MM.1S (cell line): ENCODE measurements at regions not wholly inside any gene's neighbourhood (a gene's known extent, or its start where the extent isn't known, plus 50 kb on each side); places are given as distances from the start of the nearest gene placed in this dataset.

ENCODE experiments used
- DNase-seq: peaks from one replicate; pipeline ENCODE4 v3.0.0-alpha.2; 2015
- H2AFZ ChIP-seq: fragments of 300-600 bp; sonication (generic); 2 replicates; pipeline ENCODE4 v1.6.0; 2016; ENCODE audit warnings: antibody characterized with exemption, low read length
- H3F3A ChIP-seq: fragments of 300-600 bp; sonication (generic); 2 replicates; pipeline ENCODE4 v1.6.1; 2016; ENCODE audit warnings: mild to moderate bottlenecking, antibody characterized with exemption, low read length, moderate library complexity, mixed read lengths; ENCODE audit not compliant: insufficient read depth
- H3K27ac ChIP-seq: fragments of 300-600 bp; sonication (generic); 2 replicates; pipeline ENCODE4 v1.5.1; 2016; ENCODE audit warnings: mild to moderate bottlenecking, low read length
- H3K27me3 ChIP-seq: fragments of 300-600 bp; sonication (generic); replicated peaks from 2 replicates; pipeline ENCODE4 v1.6.0; 2016; ENCODE audit warnings: low read length; ENCODE audit not compliant: insufficient read depth
- H3K36me3 ChIP-seq: fragments of 300-600 bp; sonication (generic); replicated peaks from 2 replicates; pipeline ENCODE4 v1.6.1; 2016; ENCODE audit warnings: mild to moderate bottlenecking, low read length, mixed read lengths; ENCODE audit not compliant: insufficient read depth
- H3K4me1 ChIP-seq: fragments of 300-600 bp; sonication (generic); 2 replicates; pipeline ENCODE4 v1.6.1; 2016; ENCODE audit warnings: low read length, mixed read lengths
- H3K4me2 ChIP-seq: fragments of 300-600 bp; sonication (generic); 2 replicates; pipeline ENCODE4 v1.6.0; 2016; ENCODE audit warnings: low read depth, low read length
- H3K4me3 ChIP-seq: fragments of 300-600 bp; sonication (generic); 2 replicates; pipeline ENCODE4 v1.5.1; 2016; ENCODE audit warnings: low read length, mixed read lengths
- H3K79me2 ChIP-seq: fragments of 300-600 bp; sonication (generic); 2 replicates; pipeline ENCODE4 v1.6.1; 2016; ENCODE audit warnings: mixed run types, low read length, mixed read lengths
- H3K9ac ChIP-seq: fragments of 300-600 bp; sonication (generic); 2 replicates; pipeline ENCODE4 v1.6.1; 2016; ENCODE audit warnings: low read length, mixed read lengths
- H3K9me2 ChIP-seq: fragments of 300-600 bp; sonication (generic); replicated peaks from 2 replicates; pipeline ENCODE4 v1.6.1; 2016; ENCODE audit warnings: mild to moderate bottlenecking, low read length, mixed read lengths; ENCODE audit not compliant: insufficient read depth
- H3K9me3 ChIP-seq: fragments of 300-600 bp; sonication (generic); replicated peaks from 2 replicates; pipeline ENCODE4 v1.6.1; 2016; ENCODE audit warnings: mild to moderate bottlenecking, low read length, mixed read lengths; ENCODE audit not compliant: insufficient read depth
- H4K20me1 ChIP-seq: fragments of 300-600 bp; sonication (generic); 2 replicates; pipeline ENCODE4 v1.6.1; 2016; ENCODE audit warnings: mild to moderate bottlenecking, low read length, moderate library complexity, mixed read lengths; ENCODE audit not compliant: insufficient read depth
- EZH2 ChIP-seq: fragments of 300-600 bp; sonication (generic); optimal IDR thresholded peaks from 2 replicates; pipeline ENCODE3; 2017; ENCODE audit warnings: low read depth, mild to moderate bottlenecking, antibody characterized with exemption, low read length, mixed read lengths
- EZH2phosphoT487 ChIP-seq: fragments of 300-600 bp; sonication (generic); IDR thresholded peaks from 2 replicates; pipeline ENCODE4 v1.6.1; 2018; ENCODE audit warnings: antibody characterized with exemption, low read length
- TF ChIP-seq, protein P1 (sequence below): fragments of 300-600 bp; sonication (generic); IDR thresholded peaks from 2 replicates; pipeline ENCODE4 v1.5.1; 2016; ENCODE audit warnings: antibody characterized with exemption, low read length, mixed read lengths

DNA sequence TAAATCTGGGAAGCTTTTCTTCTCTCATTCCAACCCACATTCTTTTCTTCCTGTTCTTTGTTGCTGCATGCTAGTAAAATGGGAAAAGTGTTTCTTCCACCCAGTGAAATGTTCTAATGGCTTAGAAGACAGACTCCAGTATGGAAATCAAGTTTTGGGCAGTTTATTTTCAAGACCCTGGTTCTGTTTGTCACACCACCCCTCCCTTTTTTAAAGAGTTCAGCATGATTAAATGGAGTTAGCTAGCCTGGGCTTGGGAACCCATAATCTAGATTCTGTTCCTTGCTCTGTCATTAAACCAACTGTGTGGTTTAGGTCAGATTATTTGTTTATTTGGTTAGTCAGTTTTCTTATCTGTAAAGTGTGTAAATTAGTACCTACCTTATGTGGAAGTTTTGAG is 151.8 kb upstream of the NT5C1B start:
- Histone ChIP-seq H3K4me2 (no peak overlapping the region), H3K27me3 (no peaks in the 10 kb centered on the region), H3K9ac (no peak overlapping the region), H2AFZ (no peak overlapping the region), H3K4me1 (no peaks in the 10 kb centered on the region), H3K9me3 (no peaks in the 10 kb centered on the region), H3K9me2 (no peaks in the 10 kb centered on the region), H3F3A (no peaks in the 10 kb centered on the region), H3K79me2 (no peaks in the 10 kb centered on the region), H3K36me3 (no peaks in the 10 kb centered on the region), H3K4me3 (no peak overlapping the region), H3K27ac (no peak overlapping the region), H4K20me1 (no peaks in the 10 kb centered on the region)
- TF ChIP-seq EZH2phosphoT487 = no peak
- TF ChIP-seq EZH2 = no peak
- TF ChIP-seq, protein P1, sequence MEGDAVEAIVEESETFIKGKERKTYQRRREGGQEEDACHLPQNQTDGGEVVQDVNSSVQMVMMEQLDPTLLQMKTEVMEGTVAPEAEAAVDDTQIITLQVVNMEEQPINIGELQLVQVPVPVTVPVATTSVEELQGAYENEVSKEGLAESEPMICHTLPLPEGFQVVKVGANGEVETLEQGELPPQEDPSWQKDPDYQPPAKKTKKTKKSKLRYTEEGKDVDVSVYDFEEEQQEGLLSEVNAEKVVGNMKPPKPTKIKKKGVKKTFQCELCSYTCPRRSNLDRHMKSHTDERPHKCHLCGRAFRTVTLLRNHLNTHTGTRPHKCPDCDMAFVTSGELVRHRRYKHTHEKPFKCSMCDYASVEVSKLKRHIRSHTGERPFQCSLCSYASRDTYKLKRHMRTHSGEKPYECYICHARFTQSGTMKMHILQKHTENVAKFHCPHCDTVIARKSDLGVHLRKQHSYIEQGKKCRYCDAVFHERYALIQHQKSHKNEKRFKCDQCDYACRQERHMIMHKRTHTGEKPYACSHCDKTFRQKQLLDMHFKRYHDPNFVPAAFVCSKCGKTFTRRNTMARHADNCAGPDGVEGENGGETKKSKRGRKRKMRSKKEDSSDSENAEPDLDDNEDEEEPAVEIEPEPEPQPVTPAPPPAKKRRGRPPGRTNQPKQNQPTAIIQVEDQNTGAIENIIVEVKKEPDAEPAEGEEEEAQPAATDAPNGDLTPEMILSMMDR = no peak
- no peak for DNase-seq

GRCh38 chr2:18740474-18740881 is 151.1 kb upstream of the NT5C1B start:
- Histone ChIP-seq H3K9me3 (no peaks in the 10 kb centered on the region), H3K27ac (no peak overlapping the region), H3F3A (no peaks in the 10 kb centered on the region)

GRCh38 chr2:18731666-18732065 is 142.3 kb upstream of the NT5C1B start:
- no peaks in the 10 kb centered on the region for H3K9me3 ChIP-seq
- H3K4me2 ChIP-seq = no peak overlapping the region
- H2AFZ ChIP-seq = no peak overlapping the region
- H4K20me1 ChIP-seq = no peaks in the 10 kb centered on the region
- no peak overlapping the region for H3K27ac ChIP-seq
- no peaks in the 10 kb centered on the region for H3K36me3 ChIP-seq
- no peaks in the 10 kb centered on the region for H3K27me3 ChIP-seq
- H3K4me1 ChIP-seq = no peaks in the 10 kb centered on the region
- TF ChIP-seq, protein P1 = no peak
- TF ChIP-seq EZH2 (no peak), EZH2phosphoT487 (no peak)
- no peak for DNase-seq
- H3K4me3 ChIP-seq = no peak overlapping the region
- no peaks in the 10 kb centered on the region for H3F3A ChIP-seq
- H3K79me2 ChIP-seq = no peaks in the 10 kb centered on the region
- H3K9me2 ChIP-seq = no peaks in the 10 kb centered on the region
- no peak overlapping the region for H3K9ac ChIP-seq

More at GRCh38 chr2:18740474-18740881, 151.1 kb upstream of the NT5C1B start:
- no peaks in the 10 kb centered on the region for H3K79me2 ChIP-seq
- no peak overlapping the region for H2AFZ ChIP-seq
- no peaks in the 10 kb centered on the region for H3K4me1 ChIP-seq
- H3K4me3 ChIP-seq = no peak overlapping the region
- no peak overlapping the region for H3K4me2 ChIP-seq
- H3K27me3 ChIP-seq = no peaks in the 10 kb centered on the region
- no peak for TF ChIP-seq EZH2phosphoT487
- TF ChIP-seq EZH2 = no peak
- TF ChIP-seq, protein P1 = no peak
- H3K9ac ChIP-seq = no peak overlapping the region
- no peaks in the 10 kb centered on the region for H3K9me2 ChIP-seq
- no peaks in the 10 kb centered on the region for H4K20me1 ChIP-seq
- DNase-seq = no peak
- H3K36me3 ChIP-seq = no peaks in the 10 kb centered on the region
